HK-2 (cell line): ENCODE measurements at regions not wholly inside any gene's neighbourhood (a gene's known extent, or its start where the extent isn't known, plus 50 kb on each side); places are given as distances from the start of the nearest gene placed in this dataset.
A peak's percentile ranks its signal among the peaks of the same experiment; 100 is the strongest.

Source experiments
- DNase-seq: peaks from one replicate; pipeline ENCODE4 v3.0.0-alpha.2; 2018; ENCODE audit not compliant: unreplicated experiment

- DNase-seq, result no peak
Measured at GRCh38 chr13:26456650-26457049, 100.8 kb upstream of the WASF3 start.

- DNase-seq, result no peak
Measured at GRCh38 chr13:26457212-26457611, 100.3 kb upstream of the WASF3 start.

- DNase-seq, result no peak
Measured at GRCh38 chr13:26458196-26458749, 99.2 kb upstream of the WASF3 start.

GRCh38 chr13:26459276-26460131, 98.0 kb upstream of the WASF3 start:
- DNase-seq, result no peak

- DNase-seq, result no peak
Measured at GRCh38 chr13:26460648-26461047, 96.8 kb upstream of the WASF3 start.

- DNase-seq, result no peak
Measured at GRCh38 chr13:26463296-26463695, 94.2 kb upstream of the WASF3 start.

- DNase-seq, result no peak
Measured at GRCh38 chr13:26463848-26464247, 93.6 kb upstream of the WASF3 start.

- DNase-seq, result no peak
Measured at GRCh38 chr13:26465514-26465913, 92.0 kb upstream of the WASF3 start.

GRCh38 chr13:26465954-26466353, 91.5 kb upstream of the WASF3 start:
- DNase-seq, result no peak

GRCh38 chr13:26468265-26468801, 89.2 kb upstream of the WASF3 start:
- DNase-seq, result no peak

- DNase-seq, result no peak
Measured at GRCh38 chr13:26469602-26470001, 87.9 kb upstream of the WASF3 start.

GRCh38 chr13:26471807-26472206, 85.7 kb upstream of the WASF3 start:
- DNase-seq, result no peak

GRCh38 chr13:26473571-26474230, 83.8 kb upstream of the WASF3 start:
- DNase-seq, result no peak

- no peak for DNase-seq
Measured at GRCh38 chr13:26474286-26474685, 83.2 kb upstream of the WASF3 start.

- no peak for DNase-seq
Measured at GRCh38 chr13:26475176-26476110, 82.0 kb upstream of the WASF3 start.

- DNase-seq, result no peak
Measured at GRCh38 chr13:26476111-26476781, 81.2 kb upstream of the WASF3 start.

GRCh38 chr13:26476782-26477142, 80.7 kb upstream of the WASF3 start:
- no peak for DNase-seq

- no peak for DNase-seq
Measured at GRCh38 chr13:26477681-26478080, 79.8 kb upstream of the WASF3 start.

GRCh38 chr13:26480246-26480855, 77.1 kb upstream of the WASF3 start:
- no peak for DNase-seq

GRCh38 chr13:26482451-26483197, 74.9 kb upstream of the WASF3 start:
- DNase-seq, result peak; percentile 36
